ENCODE measurements at regions not wholly inside any gene's neighbourhood (a gene's known extent, or its start where the extent isn't known, plus 50 kb on each side); places are given as distances from the start of the nearest gene placed in this dataset.

DNA sequence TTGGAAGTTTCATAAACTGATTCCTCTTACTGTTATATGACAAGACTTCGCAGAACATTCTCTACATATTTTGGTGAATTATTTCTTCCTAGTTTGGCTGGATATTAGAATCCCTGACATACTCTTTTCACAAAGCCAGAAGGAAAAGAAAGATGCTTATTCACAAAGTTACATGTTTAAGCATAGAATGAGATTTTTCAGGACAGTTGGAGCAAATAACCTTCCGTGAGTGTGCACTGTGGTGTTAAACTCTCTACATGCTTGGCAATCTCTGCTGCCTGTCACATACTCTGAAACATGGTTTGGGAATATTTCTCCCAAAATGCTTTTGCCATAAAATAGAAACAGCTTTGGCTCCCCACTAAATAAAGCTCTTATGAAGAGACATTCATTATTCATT lies 230.0 kb upstream of the MTNR1B start:
- TF ChIP-seq POLR2A (IDR thresholded peaks at IDR 0.05), result no peak
- TF ChIP-seq, protein P1, sequence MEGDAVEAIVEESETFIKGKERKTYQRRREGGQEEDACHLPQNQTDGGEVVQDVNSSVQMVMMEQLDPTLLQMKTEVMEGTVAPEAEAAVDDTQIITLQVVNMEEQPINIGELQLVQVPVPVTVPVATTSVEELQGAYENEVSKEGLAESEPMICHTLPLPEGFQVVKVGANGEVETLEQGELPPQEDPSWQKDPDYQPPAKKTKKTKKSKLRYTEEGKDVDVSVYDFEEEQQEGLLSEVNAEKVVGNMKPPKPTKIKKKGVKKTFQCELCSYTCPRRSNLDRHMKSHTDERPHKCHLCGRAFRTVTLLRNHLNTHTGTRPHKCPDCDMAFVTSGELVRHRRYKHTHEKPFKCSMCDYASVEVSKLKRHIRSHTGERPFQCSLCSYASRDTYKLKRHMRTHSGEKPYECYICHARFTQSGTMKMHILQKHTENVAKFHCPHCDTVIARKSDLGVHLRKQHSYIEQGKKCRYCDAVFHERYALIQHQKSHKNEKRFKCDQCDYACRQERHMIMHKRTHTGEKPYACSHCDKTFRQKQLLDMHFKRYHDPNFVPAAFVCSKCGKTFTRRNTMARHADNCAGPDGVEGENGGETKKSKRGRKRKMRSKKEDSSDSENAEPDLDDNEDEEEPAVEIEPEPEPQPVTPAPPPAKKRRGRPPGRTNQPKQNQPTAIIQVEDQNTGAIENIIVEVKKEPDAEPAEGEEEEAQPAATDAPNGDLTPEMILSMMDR (IDR thresholded peaks at IDR 0.05), result no peak
